ENCODE measurements at regions not wholly inside any gene's neighbourhood (a gene's known extent, or its start where the extent isn't known, plus 50 kb on each side); places are given as distances from the start of the nearest gene placed in this dataset.

- no peaks in the 10 kb centered on the region for H3K36me3 ChIP-seq (replicated peaks)
- no peaks in the 10 kb centered on the region for H3K9me3 ChIP-seq
- H3K27me3 ChIP-seq (ENCODE audit: low read depth): peaks cover 3% of the 10 kb centered on the region; the same call in 1 of the 2 replicates
- no peak for DNase-seq (ENCODE audit: low spot score in 2 of 2)
- H3K4me1 ChIP-seq: no peaks in the 10 kb centered on the region
- H3K4me3 ChIP-seq: no peak overlapping the region
- in situ Hi-C loops (cut with MboI; ENCODE audit: low sequenced_read_pairs): no loop called here
These were observed 144.2 kb downstream of the TRIM29 start for GRCh38 chr11:119993722-119994121.

GRCh38 chr11:119992171-119993051, 145.5 kb downstream of the TRIM29 start:
- Histone ChIP-seq H3K36me3 (replicated peaks) (no peaks in the 10 kb centered on the region), H3K27me3 (ENCODE audit: low read depth) (peaks cover 8% of the 10 kb centered on the region), H3K4me1 (no peaks in the 10 kb centered on the region), H3K9me3 (no peaks in the 10 kb centered on the region), H3K4me3 (no peak overlapping the region)
- in situ Hi-C loops (cut with MboI; ENCODE audit: low sequenced_read_pairs): no loop called here
- DNase-seq (ENCODE audit: low spot score in 2 of 2): no peak

- H3K36me3 ChIP-seq (replicated peaks): no peaks in the 10 kb centered on the region
- H3K9me3 ChIP-seq: no peaks in the 10 kb centered on the region
- DNase-seq (ENCODE audit: low spot score in 2 of 2): no peak
- H3K4me1 ChIP-seq: no peaks in the 10 kb centered on the region
- in situ Hi-C loops (cut with MboI; ENCODE audit: low sequenced_read_pairs): no loop called here
- H3K4me3 ChIP-seq: no peak overlapping the region
- peaks cover 8% of the 10 kb centered on the region for H3K27me3 ChIP-seq (ENCODE audit: low read depth)
These were observed 146.2 kb downstream of the TRIM29 start for GRCh38 chr11:119991669-119992068.

GRCh38 chr11:119991022-119991404, 146.9 kb downstream of the TRIM29 start:
- no peaks in the 10 kb centered on the region for H3K4me1 ChIP-seq
- no peak for DNase-seq (ENCODE audit: low spot score in 2 of 2)
- peaks cover 8% of the 10 kb centered on the region for H3K27me3 ChIP-seq (ENCODE audit: low read depth)
- no peak overlapping the region for H3K4me3 ChIP-seq
- no peaks in the 10 kb centered on the region for H3K9me3 ChIP-seq
- H3K36me3 ChIP-seq (replicated peaks): no peaks in the 10 kb centered on the region
- in situ Hi-C loops (cut with MboI; ENCODE audit: low sequenced_read_pairs): no loop called here

- H3K4me1 ChIP-seq: no peaks in the 10 kb centered on the region
- H3K9me3 ChIP-seq: no peaks in the 10 kb centered on the region
- DNase-seq (ENCODE audit: low spot score in 2 of 2): no peak
- H3K27me3 ChIP-seq (ENCODE audit: low read depth): peaks cover 8% of the 10 kb centered on the region
- in situ Hi-C loops (cut with MboI; ENCODE audit: low sequenced_read_pairs): no loop called here
- H3K4me3 ChIP-seq: no peak overlapping the region
- no peaks in the 10 kb centered on the region for H3K36me3 ChIP-seq (replicated peaks)
These were observed 147.4 kb downstream of the TRIM29 start for GRCh38 chr11:119990309-119991021.

GRCh38 chr11:119989159-119989821, 148.6 kb downstream of the TRIM29 start:
- Histone ChIP-seq H3K4me3 (no peak overlapping the region), H3K9me3 (no peaks in the 10 kb centered on the region), H3K4me1 (no peaks in the 10 kb centered on the region), H3K36me3 (replicated peaks) (no peaks in the 10 kb centered on the region), H3K27me3 (ENCODE audit: low read depth) (peaks cover 8% of the 10 kb centered on the region)
- in situ Hi-C loops (cut with MboI; ENCODE audit: low sequenced_read_pairs): no loop called here
- DNase-seq (ENCODE audit: low spot score in 2 of 2): no peak

- in situ Hi-C loops (cut with MboI; ENCODE audit: low sequenced_read_pairs): no loop called here
- Histone ChIP-seq H3K9me3 (no peaks in the 10 kb centered on the region), H3K36me3 (replicated peaks) (no peaks in the 10 kb centered on the region), H3K4me3 (no peak overlapping the region), H3K4me1 (no peaks in the 10 kb centered on the region), H3K27me3 (ENCODE audit: low read depth) (peaks cover 16% of the 10 kb centered on the region)
- no peak for DNase-seq (ENCODE audit: low spot score in 2 of 2)
These were observed 152.4 kb downstream of the TRIM29 start for GRCh38 chr11:119985551-119985950.

GRCh38 chr11:119983816-119984215, 154.1 kb downstream of the TRIM29 start:
- in situ Hi-C loops (cut with MboI; ENCODE audit: low sequenced_read_pairs): no loop called here
- Histone ChIP-seq H3K36me3 (replicated peaks) (no peaks in the 10 kb centered on the region), H3K4me1 (no peaks in the 10 kb centered on the region), H3K9me3 (no peaks in the 10 kb centered on the region), H3K4me3 (no peak overlapping the region), H3K27me3 (ENCODE audit: low read depth) (peaks cover 21% of the 10 kb centered on the region)
- DNase-seq (ENCODE audit: low spot score in 2 of 2): no peak

GRCh38 chr11:119983240-119983732, 154.6 kb downstream of the TRIM29 start:
- no peak for DNase-seq (ENCODE audit: low spot score in 2 of 2)
- H3K27me3 ChIP-seq (ENCODE audit: low read depth): peaks cover 19% of the 10 kb centered on the region
- in situ Hi-C loops (cut with MboI; ENCODE audit: low sequenced_read_pairs): no loop called here

GRCh38 chr11:119982517-119983239, 155.2 kb downstream of the TRIM29 start:
- no peaks in the 10 kb centered on the region for H3K4me1 ChIP-seq
- H3K9me3 ChIP-seq: no peaks in the 10 kb centered on the region
- H3K36me3 ChIP-seq (replicated peaks): no peaks in the 10 kb centered on the region
- in situ Hi-C loops (cut with MboI; ENCODE audit: low sequenced_read_pairs): no loop called here
- H3K4me3 ChIP-seq: no peak overlapping the region
- no peak for DNase-seq (ENCODE audit: low spot score in 2 of 2)
- H3K27me3 ChIP-seq (ENCODE audit: low read depth): peaks cover 17% of the 10 kb centered on the region

More at GRCh38 chr11:119983240-119983732, 154.6 kb downstream of the TRIM29 start:
- H3K36me3 ChIP-seq (replicated peaks): no peaks in the 10 kb centered on the region
- H3K9me3 ChIP-seq: no peaks in the 10 kb centered on the region
- no peaks in the 10 kb centered on the region for H3K4me1 ChIP-seq
- no peak overlapping the region for H3K4me3 ChIP-seq

- Histone ChIP-seq H3K4me1 (no peaks in the 10 kb centered on the region), H3K9me3 (no peaks in the 10 kb centered on the region), H3K36me3 (replicated peaks) (no peaks in the 10 kb centered on the region), H3K27me3 (ENCODE audit: low read depth) (peaks cover 17% of the 10 kb centered on the region), H3K4me3 (no peak overlapping the region)
- no peak for DNase-seq (ENCODE audit: low spot score in 2 of 2)
- in situ Hi-C loops (cut with MboI; ENCODE audit: low sequenced_read_pairs): no loop called here
These were observed 157.5 kb downstream of the TRIM29 start for GRCh38 chr11:119980431-119980830.

- DNase-seq (ENCODE audit: low spot score in 2 of 2): no peak
- no peaks in the 10 kb centered on the region for H3K9me3 ChIP-seq
These were observed 158.2 kb downstream of the TRIM29 start for GRCh38 chr11:119979701-119980100.

GRCh38 chr11:119978696-119979095, 159.2 kb downstream of the TRIM29 start:
- Histone ChIP-seq H3K4me3 (no peak overlapping the region), H3K4me1 (no peaks in the 10 kb centered on the region), H3K27me3 (ENCODE audit: low read depth) (peaks cover 17% of the 10 kb centered on the region), H3K36me3 (replicated peaks) (no peaks in the 10 kb centered on the region), H3K9me3 (no peaks in the 10 kb centered on the region)
- in situ Hi-C loops (cut with MboI; ENCODE audit: low sequenced_read_pairs): no loop called here
- DNase-seq (ENCODE audit: low spot score in 2 of 2): no peak

More at GRCh38 chr11:119979701-119980100, 158.2 kb downstream of the TRIM29 start:
- Histone ChIP-seq H3K4me3 (no peak overlapping the region), H3K27me3 (ENCODE audit: low read depth) (peaks cover 17% of the 10 kb centered on the region), H3K4me1 (no peaks in the 10 kb centered on the region), H3K36me3 (replicated peaks) (no peaks in the 10 kb centered on the region)
- in situ Hi-C loops (cut with MboI; ENCODE audit: low sequenced_read_pairs): no loop called here

Data from HAP-1 (cell line).